AG04450 (cell line): ENCODE measurements at regions not wholly inside any gene's neighbourhood (a gene's known extent, or its start where the extent isn't known, plus 50 kb on each side); places are given as distances from the start of the nearest gene placed in this dataset.

ENCODE experiments used
- CTCF ChIA-PET: fragments of 300-600, 350-600 bp; formaldehyde crosslinking; extraction: SDS; loops from one replicate; lab custom pipeline; 2022; ENCODE audit warnings: antibody characterized with exemption, inconsistent platforms; lab: Charles Lee
- POLR2A ChIA-PET: fragments of 350-600 bp; formaldehyde crosslinking; extraction: SDS; loops from one replicate; lab custom pipeline; 2021; ENCODE audit warnings: antibody characterized with exemption, inconsistent platforms; lab: Yijun Ruan, JAX
- DNase-seq: peaks from one replicate; pipeline ENCODE4 v3.0.0-alpha.2; 2011; ENCODE audit warnings: low read depth, low spot score
- H3K27ac ChIP-seq: one replicate; pipeline ENCODE4 v1.5.1; 2012; ENCODE audit warnings: low read depth, low read length, control low read depth
- H3K27me3 ChIP-seq: one replicate; pipeline ENCODE4 v1.6.0; 2012; ENCODE audit warnings: low read length; ENCODE audit not compliant: control insufficient read depth, insufficient read depth
- H3K4me3 ChIP-seq: 2 replicates; pipeline ENCODE4 v1.5.1; 2011; ENCODE audit warnings: mild to moderate bottlenecking, low read depth, low read length, control low read depth
- H3K9me3 ChIP-seq: 2 replicates; pipeline ENCODE4 v1.5.1; 2012; ENCODE audit warnings: low read length; ENCODE audit not compliant: control insufficient read depth, insufficient read depth
- CTCF ChIP-seq: IDR thresholded peaks from 2 replicates; pipeline ENCODE4 v1.5.1; 2011; ENCODE audit warnings: low read depth, low read length, control low read depth, inconsistent platforms

GRCh38 chr5:93022796-93023447, 558.1 kb downstream of the NR2F1-AS1 start:
- Histone ChIP-seq H3K27me3 (no peaks in the 10 kb centered on the region), H3K4me3 (no peak overlapping the region), H3K9me3 (no peaks in the 10 kb centered on the region), H3K27ac (no peak overlapping the region)
- no peak for TF ChIP-seq CTCF
- DNase-seq, result no peak
- CTCF ChIA-PET, result interaction anchor here (0.6 kb wide), 2 partner anchors 40 to 1063 kb away, joined by 4 to 5 read pairs; no protein-coding TSS in a partner anchor
- POLR2A ChIA-PET, result no interaction called here

- no peak for DNase-seq
- POLR2A ChIA-PET, result no interaction called here
- H3K27me3 ChIP-seq, result no peaks in the 10 kb centered on the region
- H3K27ac ChIP-seq, result no peak overlapping the region
- no peaks in the 10 kb centered on the region for H3K9me3 ChIP-seq
- no peak for TF ChIP-seq CTCF
- CTCF ChIA-PET, result interaction anchor here (0.6 kb wide), 1 partner anchor 41 kb away, joined by 5 read pairs; no protein-coding TSS in a partner anchor
- H3K4me3 ChIP-seq, result no peak overlapping the region
Observed at GRCh38 chr5:93022211-93022610, 558.8 kb downstream of the NR2F1-AS1 start.

GRCh38 chr5:93019896-93020295, 561.1 kb downstream of the NR2F1-AS1 start:
- H3K9me3 ChIP-seq, result no peaks in the 10 kb centered on the region
- TF ChIP-seq CTCF, result no peak
- H3K27me3 ChIP-seq, result no peaks in the 10 kb centered on the region
- no peak for DNase-seq
- no peak overlapping the region for H3K4me3 ChIP-seq
- ChIA-PET CTCF (no interaction called here), POLR2A (no interaction called here)
- no peak overlapping the region for H3K27ac ChIP-seq

- no peaks in the 10 kb centered on the region for H3K9me3 ChIP-seq
- H3K4me3 ChIP-seq, result no peak overlapping the region
- ChIA-PET POLR2A (interaction anchor here (0.6 kb wide), 1 partner anchor 564 kb away, joined by 4 read pairs; the partner anchor contains the start of gene NR2F1), CTCF (no interaction called here)
- DNase-seq, result no peak
- no peaks in the 10 kb centered on the region for H3K27me3 ChIP-seq
- TF ChIP-seq CTCF, result no peak
- H3K27ac ChIP-seq, result no peak overlapping the region
Observed at GRCh38 chr5:93018461-93018860, 562.6 kb downstream of the NR2F1-AS1 start.

- ChIA-PET POLR2A (no interaction called here), CTCF (no interaction called here)
- peak; percentile 23 for DNase-seq
- Histone ChIP-seq H3K4me3 (no peak overlapping the region), H3K9me3 (no peaks in the 10 kb centered on the region), H3K27ac (no peak overlapping the region), H3K27me3 (no peaks in the 10 kb centered on the region)
- no peak for TF ChIP-seq CTCF
Observed at GRCh38 chr5:93017849-93018248, 563.2 kb downstream of the NR2F1-AS1 start.
